ENCODE measurements at regions not wholly inside any gene's neighbourhood (a gene's known extent, or its start where the extent isn't known, plus 50 kb on each side); places are given as distances from the start of the nearest gene placed in this dataset.

- no peak for TF ChIP-seq CTCF (IDR thresholded peaks at IDR 0.05; ENCODE audit: poor library complexity)
- no peak for TF ChIP-seq EZH2phosphoT487 (IDR thresholded peaks at IDR 0.05; ENCODE audit: low read depth, severe bottlenecking, unreplicated experiment)
- no peak for TF ChIP-seq EZH2 (IDR thresholded peaks at IDR 0.05; ENCODE audit: borderline replicate concordance)
These were observed 175.2 kb upstream of the TMEFF2 start for GRCh38 chr2:192369969-192370368.

All from hepatocyte (in vitro differentiated cells).